ENCODE measurements at regions not wholly inside any gene's neighbourhood (a gene's known extent, or its start where the extent isn't known, plus 50 kb on each side); places are given as distances from the start of the nearest gene placed in this dataset.
"Not testable (repeated sequence)": the region's sequence is repeated elsewhere in the genome, so short reads cannot be mapped to it uniquely, and the experiment has no call there.

GRCh38 chr9:78383130-78383529 is 86.2 kb downstream of the PSAT1 start:
- no peak for DNase-seq

GRCh38 chr9:78386348-78386747 is 89.4 kb downstream of the PSAT1 start:
- no peak for DNase-seq

- no peak for DNase-seq
Observed at GRCh38 chr9:78386773-78387172, 89.8 kb downstream of the PSAT1 start.

GRCh38 chr9:78393340-78393739 is 96.4 kb downstream of the PSAT1 start:
- no peak for DNase-seq

- no peak for DNase-seq
Observed at GRCh38 chr9:78393932-78394331, 97.0 kb downstream of the PSAT1 start.

- DNase-seq = no peak
Observed at GRCh38 chr9:78396087-78396486, 99.2 kb downstream of the PSAT1 start.

- DNase-seq = no peak
Observed at GRCh38 chr9:78397045-78397444, 100.1 kb downstream of the PSAT1 start.

- no peak for DNase-seq
Observed at GRCh38 chr9:78397454-78397853, 100.5 kb downstream of the PSAT1 start.

- no peak for DNase-seq
Observed at GRCh38 chr9:78399153-78399552, 102.2 kb downstream of the PSAT1 start.

- DNase-seq = no peak
Observed at GRCh38 chr9:78400496-78400895, 103.6 kb downstream of the PSAT1 start.

- DNase-seq = no peak
Observed at GRCh38 chr9:78405461-78405860, 108.5 kb downstream of the PSAT1 start.

- DNase-seq = no peak
Observed at GRCh38 chr9:78406146-78406545, 109.2 kb downstream of the PSAT1 start.

- DNase-seq = no peak
Observed at GRCh38 chr9:78406933-78407332, 110.0 kb downstream of the PSAT1 start.

GRCh38 chr9:78407636-78408312 is 110.8 kb downstream of the PSAT1 start:
- no peak for DNase-seq

GRCh38 chr9:78408388-78408787 is 111.5 kb downstream of the PSAT1 start:
- no peak for DNase-seq

GRCh38 chr9:78409928-78410510 is 113.1 kb downstream of the PSAT1 start:
- DNase-seq = not testable (repeated sequence)

- DNase-seq = no peak
Observed at GRCh38 chr9:78422309-78422708, 125.4 kb downstream of the PSAT1 start.

- no peak for DNase-seq
Observed at GRCh38 chr9:78424299-78424698, 127.4 kb downstream of the PSAT1 start.

GRCh38 chr9:78428640-78429039 is 131.7 kb downstream of the PSAT1 start:
- DNase-seq = no peak

- no peak for DNase-seq
Observed at GRCh38 chr9:78430387-78430786, 133.5 kb downstream of the PSAT1 start.

GRCh38 chr9:78431039-78431438 is 134.1 kb downstream of the PSAT1 start:
- DNase-seq = not testable (repeated sequence)

- DNase-seq = no peak
Observed at GRCh38 chr9:78436873-78437272, 139.9 kb downstream of the PSAT1 start.

- DNase-seq = no peak
Observed at GRCh38 chr9:78437296-78437695, 140.4 kb downstream of the PSAT1 start.

- no peak for DNase-seq
Observed at GRCh38 chr9:78437806-78438205, 140.9 kb downstream of the PSAT1 start.

- DNase-seq = no peak
Observed at GRCh38 chr9:78438211-78438610, 141.3 kb downstream of the PSAT1 start.

Measured in activated effector memory CD4-positive, alpha-beta T cell treated with anti-CD3 and anti-CD28 coated beads, Interleukin-2, amount 50 U/mL, for 16 hours (primary cell).